Medulla oblongata (tissue), 1 donor: ENCODE measurements at regions not wholly inside any gene's neighbourhood (a gene's known extent, or its start where the extent isn't known, plus 50 kb on each side); places are given as distances from the start of the nearest gene placed in this dataset.

ENCODE experiments used
- DNase-seq: peaks from one replicate; pipeline ENCODE4 v3.0.0-alpha.2; 2015; ENCODE audit errors: extremely low spot score

- no peak for DNase-seq
These were observed 254.8 kb upstream of the ZNF32 start for GRCh38 chr10:43903451-43903850.

GRCh38 chr10:43902842-43903241, 254.2 kb upstream of the ZNF32 start:
- DNase-seq: no peak

GRCh38 chr10:43901744-43902504, 253.2 kb upstream of the ZNF32 start:
- DNase-seq: no peak

- no peak for DNase-seq
These were observed 252.6 kb upstream of the ZNF32 start for GRCh38 chr10:43901302-43901701.

GRCh38 chr10:43900571-43900970, 251.9 kb upstream of the ZNF32 start:
- no peak for DNase-seq

- peak; percentile 20 for DNase-seq
These were observed 250.7 kb upstream of the ZNF32 start for GRCh38 chr10:43899224-43899959.

- no peak for DNase-seq
These were observed 249.9 kb upstream of the ZNF32 start for GRCh38 chr10:43898592-43898991.

GRCh38 chr10:43897765-43898419, 249.2 kb upstream of the ZNF32 start:
- DNase-seq: no peak

- no peak for DNase-seq
These were observed 243.5 kb upstream of the ZNF32 start for GRCh38 chr10:43892062-43892770.

GRCh38 chr10:43891241-43891640, 242.6 kb upstream of the ZNF32 start:
- DNase-seq: no peak

GRCh38 chr10:43890124-43890523, 241.4 kb upstream of the ZNF32 start:
- no peak for DNase-seq

GRCh38 chr10:43888586-43888985, 239.9 kb upstream of the ZNF32 start:
- DNase-seq: no peak

- no peak for DNase-seq
These were observed 237.2 kb upstream of the ZNF32 start for GRCh38 chr10:43885842-43886241.

GRCh38 chr10:43885252-43885651, 236.6 kb upstream of the ZNF32 start:
- no peak for DNase-seq

GRCh38 chr10:43884501-43885105, 235.9 kb upstream of the ZNF32 start:
- no peak for DNase-seq

GRCh38 chr10:43882711-43883110, 234.0 kb upstream of the ZNF32 start:
- no peak for DNase-seq

GRCh38 chr10:43881657-43882056, 233.0 kb upstream of the ZNF32 start:
- DNase-seq: no peak

GRCh38 chr10:43880160-43880559, 231.5 kb upstream of the ZNF32 start:
- DNase-seq: no peak

- DNase-seq: no peak
These were observed 231.1 kb upstream of the ZNF32 start for GRCh38 chr10:43879742-43880141.

- no peak for DNase-seq
These were observed 230.5 kb upstream of the ZNF32 start for GRCh38 chr10:43879162-43879561.

GRCh38 chr10:43878386-43878785, 229.7 kb upstream of the ZNF32 start:
- DNase-seq: no peak

- DNase-seq: no peak
These were observed 228.3 kb upstream of the ZNF32 start for GRCh38 chr10:43876976-43877375.
